ENCODE measurements at regions not wholly inside any gene's neighbourhood (a gene's known extent, or its start where the extent isn't known, plus 50 kb on each side); places are given as distances from the start of the nearest gene placed in this dataset.

DNA sequence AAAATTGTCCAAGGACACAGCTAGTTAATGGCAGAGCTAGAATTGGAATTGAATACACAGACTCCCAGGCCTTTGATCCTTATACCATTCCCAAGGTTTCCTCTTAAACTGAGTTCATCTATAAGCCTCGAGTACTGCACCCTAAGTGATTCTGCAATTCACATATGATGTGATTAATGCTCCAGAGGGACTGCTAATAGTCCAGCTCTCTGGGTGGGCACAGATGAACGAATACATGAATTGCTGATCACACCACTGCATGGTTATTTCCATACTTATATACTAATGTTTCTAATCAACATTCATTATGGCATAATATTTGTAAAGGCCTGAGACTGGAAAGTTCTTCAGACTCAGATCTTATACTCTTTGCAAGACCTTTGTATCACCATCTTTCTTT lies 101.8 kb downstream of the NUFIP1 start:
- TF ChIP-seq CTCF (IDR thresholded peaks at IDR 0.05; ENCODE audit: extremely low read depth in 1 of 2, insufficient read depth in 1 of 2, low read depth in 1 of 2, low read length in 2 of 2) (no peak), EZH2 (IDR thresholded peaks at IDR 0.05; ENCODE audit: borderline replicate concordance, low read depth, low read length, severe bottlenecking) (no peak), JUN (IDR thresholded peaks at IDR 0.05; ENCODE audit: borderline replicate concordance, insufficient read depth, insufficient read length, low read depth) (no peak), POLR2A (IDR thresholded peaks at IDR 0.05; ENCODE audit: low read depth, low read length) (no peak), MYC (IDR thresholded peaks at IDR 0.05; ENCODE audit: low read depth, low read length) (no peak), POLR2AphosphoS5 (IDR thresholded peaks at IDR 0.05; ENCODE audit: insufficient read depth, low read depth, low read length) (no peak), FOS (IDR thresholded peaks at IDR 0.05; ENCODE audit: borderline replicate concordance, insufficient read depth, low read length) (no peak), MAX (IDR thresholded peaks at IDR 0.05; ENCODE audit: insufficient read depth, insufficient read length) (no peak)
